ENCODE measurements at regions not wholly inside any gene's neighbourhood (a gene's known extent, or its start where the extent isn't known, plus 50 kb on each side); places are given as distances from the start of the nearest gene placed in this dataset.

DNA sequence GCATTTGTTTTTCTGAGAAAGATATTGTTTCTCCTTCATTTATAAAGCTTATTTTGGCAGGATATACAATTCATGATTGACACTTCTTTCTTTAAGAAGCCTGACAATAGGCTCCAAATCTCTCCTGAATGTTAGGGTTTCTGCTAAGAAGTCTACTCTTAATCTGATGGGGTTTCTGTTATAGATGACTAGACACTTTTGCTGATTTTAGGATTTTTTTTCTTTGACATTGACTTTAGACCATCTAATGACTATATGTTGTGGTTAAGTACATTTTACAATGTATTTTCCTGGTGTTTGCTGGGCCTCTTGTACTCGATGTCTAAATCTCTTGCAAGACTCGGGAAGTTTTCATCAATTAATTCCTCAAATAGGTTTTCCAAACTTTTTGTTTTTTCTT, 321.8 kb upstream of the SMIM30 start (continued):
- TF ChIP-seq, protein P1, sequence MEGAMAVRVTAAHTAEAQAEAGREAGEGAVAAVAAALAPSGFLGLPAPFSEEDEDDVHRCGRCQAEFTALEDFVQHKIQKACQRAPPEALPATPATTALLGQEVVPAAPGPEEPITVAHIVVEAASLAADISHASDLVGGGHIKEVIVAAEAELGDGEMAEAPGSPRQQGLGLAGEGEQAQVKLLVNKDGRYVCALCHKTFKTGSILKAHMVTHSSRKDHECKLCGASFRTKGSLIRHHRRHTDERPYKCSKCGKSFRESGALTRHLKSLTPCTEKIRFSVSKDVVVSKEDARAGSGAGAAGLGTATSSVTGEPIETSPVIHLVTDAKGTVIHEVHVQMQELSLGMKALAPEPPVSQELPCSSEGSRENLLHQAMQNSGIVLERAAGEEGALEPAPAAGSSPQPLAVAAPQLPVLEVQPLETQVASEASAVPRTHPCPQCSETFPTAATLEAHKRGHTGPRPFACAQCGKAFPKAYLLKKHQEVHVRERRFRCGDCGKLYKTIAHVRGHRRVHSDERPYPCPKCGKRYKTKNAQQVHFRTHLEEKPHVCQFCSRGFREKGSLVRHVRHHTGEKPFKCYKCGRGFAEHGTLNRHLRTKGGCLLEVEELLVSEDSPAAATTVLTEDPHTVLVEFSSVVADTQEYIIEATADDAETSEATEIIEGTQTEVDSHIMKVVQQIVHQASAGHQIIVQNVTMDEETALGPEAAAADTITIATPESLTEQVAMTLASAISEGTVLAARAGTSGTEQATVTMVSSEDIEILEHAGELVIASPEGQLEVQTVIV (IDR thresholded peaks at IDR 0.05; ENCODE audit: borderline replicate concordance, partially characterized antibody) = no peak
- no peak for TF ChIP-seq NFXL1 (IDR thresholded peaks at IDR 0.05; ENCODE audit: borderline replicate concordance)

DNA sequence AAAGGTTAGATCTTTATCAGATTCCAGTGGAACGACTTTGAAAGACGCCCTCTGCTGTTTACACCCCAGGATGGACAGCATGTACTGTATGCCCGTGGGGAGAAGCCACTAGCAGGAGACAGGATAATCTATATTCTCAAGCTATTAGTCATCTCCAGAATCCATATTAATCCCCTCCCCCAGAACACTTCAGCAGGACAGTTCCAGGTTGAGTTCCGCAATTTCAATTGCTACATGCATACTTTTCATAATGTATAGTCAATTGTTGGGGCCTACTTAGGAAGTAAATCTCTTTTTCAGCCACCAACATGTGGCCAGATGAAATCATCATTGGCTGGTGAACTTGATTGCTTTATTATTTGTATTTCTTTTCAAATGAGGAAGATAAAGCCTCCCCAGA, 313.1 kb upstream of the SMIM30 start:
- intact Hi-C loops (cut with micrococcal nuclease; ENCODE audit: unreplicated experiment) = no loop called here
- Histone ChIP-seq H3K79me2 (ENCODE audit: control insufficient read depth, insufficient read depth, low read length) (no peaks in the 10 kb centered on the region), H4K20me1 (ENCODE audit: control insufficient read depth, insufficient read depth) (no peaks in the 10 kb centered on the region), H3K36me3 (ENCODE audit: control insufficient read depth in 2 of 2, insufficient read depth in 2 of 2, low read length in 1 of 2) (no peaks in the 10 kb centered on the region), H3K4me3 (no peak overlapping the region), H3K4me2 (ENCODE audit: control insufficient read depth, insufficient read depth) (no peak overlapping the region), H3K27me3 (replicated peaks in 1 of 2; ENCODE audit: control insufficient read depth in 2 of 2, insufficient read depth in 2 of 2, low read length in 1 of 2) (no peaks in the 10 kb centered on the region), H3K9ac (ENCODE audit: control insufficient read depth, insufficient read depth, low read length) (no peak overlapping the region), H3K27ac (ENCODE audit: control insufficient read depth, insufficient read depth) (no peak overlapping the region), H3K9me3 (replicated peaks; ENCODE audit: control insufficient read depth, insufficient read depth, low read length) (no peaks in the 10 kb centered on the region), H2AFZ (ENCODE audit: control insufficient read depth, low read depth, low read length) (no peak overlapping the region), H3K4me1 (ENCODE audit: control insufficient read depth, insufficient read depth, low read length) (no peaks in the 10 kb centered on the region)
- ChIA-PET CTCF (no interaction called here), RAD21 (ENCODE audit: unreplicated experiment) (no interaction called here), POLR2A (no interaction called here), SMC1A (ENCODE audit: uncharacterized antibody, unreplicated experiment) (no interaction called here)
- FAIRE-seq = no peak
- ATAC-seq = no peak
- no TSS peak for BruUV-seq (replicated peaks)
- DNase-seq (ENCODE audit: low read depth, low spot score) = no peak
- 36% methylated on average over 4 of the region's 4 CpGs for WGBS (ENCODE audit: insufficient coverage, insufficient replicate concordance, low lambda C conversion rate, missing lambda C conversion rate)
- in situ Hi-C loops (cut with MboI) = no loop called here
- no peak for TF ChIP-seq SMARCA5 (IDR thresholded peaks at IDR 0.05)
- TF ChIP-seq, protein P2, sequence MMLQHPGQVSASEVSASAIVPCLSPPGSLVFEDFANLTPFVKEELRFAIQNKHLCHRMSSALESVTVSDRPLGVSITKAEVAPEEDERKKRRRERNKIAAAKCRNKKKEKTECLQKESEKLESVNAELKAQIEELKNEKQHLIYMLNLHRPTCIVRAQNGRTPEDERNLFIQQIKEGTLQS (IDR thresholded peaks at IDR 0.05; ENCODE audit: borderline replicate concordance, extremely low read depth, low read depth, low read length) = no peak
- TF ChIP-seq, protein P3, sequence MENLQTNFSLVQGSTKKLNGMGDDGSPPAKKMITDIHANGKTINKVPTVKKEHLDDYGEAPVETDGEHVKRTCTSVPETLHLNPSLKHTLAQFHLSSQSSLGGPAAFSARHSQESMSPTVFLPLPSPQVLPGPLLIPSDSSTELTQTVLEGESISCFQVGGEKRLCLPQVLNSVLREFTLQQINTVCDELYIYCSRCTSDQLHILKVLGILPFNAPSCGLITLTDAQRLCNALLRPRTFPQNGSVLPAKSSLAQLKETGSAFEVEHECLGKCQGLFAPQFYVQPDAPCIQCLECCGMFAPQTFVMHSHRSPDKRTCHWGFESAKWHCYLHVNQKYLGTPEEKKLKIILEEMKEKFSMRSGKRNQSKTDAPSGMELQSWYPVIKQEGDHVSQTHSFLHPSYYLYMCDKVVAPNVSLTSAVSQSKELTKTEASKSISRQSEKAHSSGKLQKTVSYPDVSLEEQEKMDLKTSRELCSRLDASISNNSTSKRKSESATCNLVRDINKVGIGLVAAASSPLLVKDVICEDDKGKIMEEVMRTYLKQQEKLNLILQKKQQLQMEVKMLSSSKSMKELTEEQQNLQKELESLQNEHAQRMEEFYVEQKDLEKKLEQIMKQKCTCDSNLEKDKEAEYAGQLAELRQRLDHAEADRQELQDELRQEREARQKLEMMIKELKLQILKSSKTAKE (IDR thresholded peaks at IDR 0.05; ENCODE audit: low read depth, poor library complexity, severe bottlenecking) = no peak
